ENCODE measurements at regions not wholly inside any gene's neighbourhood (a gene's known extent, or its start where the extent isn't known, plus 50 kb on each side); places are given as distances from the start of the nearest gene placed in this dataset.

DNA sequence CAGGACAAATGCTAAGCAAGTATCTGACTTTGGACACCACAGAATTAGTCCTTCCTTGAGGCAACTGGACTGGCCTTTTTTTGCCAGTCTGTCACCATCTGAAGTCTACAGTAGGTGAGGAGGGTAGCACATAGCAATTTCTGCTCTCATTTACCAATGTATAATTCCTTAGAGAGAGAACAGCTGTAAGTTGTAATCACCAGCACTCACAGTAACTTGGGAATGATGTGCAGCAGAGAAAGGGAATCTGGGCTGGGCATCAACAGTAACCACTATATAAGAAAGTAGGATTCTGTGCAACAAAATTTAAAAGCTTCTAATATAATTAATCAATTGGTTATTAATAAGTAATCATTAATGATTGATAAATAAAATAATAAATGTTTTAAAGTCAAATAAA, 86.3 kb upstream of the FAT3 start:
- TF ChIP-seq, protein P1, sequence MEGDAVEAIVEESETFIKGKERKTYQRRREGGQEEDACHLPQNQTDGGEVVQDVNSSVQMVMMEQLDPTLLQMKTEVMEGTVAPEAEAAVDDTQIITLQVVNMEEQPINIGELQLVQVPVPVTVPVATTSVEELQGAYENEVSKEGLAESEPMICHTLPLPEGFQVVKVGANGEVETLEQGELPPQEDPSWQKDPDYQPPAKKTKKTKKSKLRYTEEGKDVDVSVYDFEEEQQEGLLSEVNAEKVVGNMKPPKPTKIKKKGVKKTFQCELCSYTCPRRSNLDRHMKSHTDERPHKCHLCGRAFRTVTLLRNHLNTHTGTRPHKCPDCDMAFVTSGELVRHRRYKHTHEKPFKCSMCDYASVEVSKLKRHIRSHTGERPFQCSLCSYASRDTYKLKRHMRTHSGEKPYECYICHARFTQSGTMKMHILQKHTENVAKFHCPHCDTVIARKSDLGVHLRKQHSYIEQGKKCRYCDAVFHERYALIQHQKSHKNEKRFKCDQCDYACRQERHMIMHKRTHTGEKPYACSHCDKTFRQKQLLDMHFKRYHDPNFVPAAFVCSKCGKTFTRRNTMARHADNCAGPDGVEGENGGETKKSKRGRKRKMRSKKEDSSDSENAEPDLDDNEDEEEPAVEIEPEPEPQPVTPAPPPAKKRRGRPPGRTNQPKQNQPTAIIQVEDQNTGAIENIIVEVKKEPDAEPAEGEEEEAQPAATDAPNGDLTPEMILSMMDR (IDR thresholded peaks at IDR 0.05): no peak
- TF ChIP-seq EZH2 (IDR thresholded peaks at IDR 0.05; ENCODE audit: borderline replicate concordance, insufficient read depth, low read depth, low read length, poor library complexity, severe bottlenecking): no peak
